ENCODE measurements at regions not wholly inside any gene's neighbourhood (a gene's known extent, or its start where the extent isn't known, plus 50 kb on each side); places are given as distances from the start of the nearest gene placed in this dataset.

- TF ChIP-seq POLR2A (IDR thresholded peaks at IDR 0.05; ENCODE audit: low read depth, low read length) (no peak), TAF1 (IDR thresholded peaks at IDR 0.05; ENCODE audit: borderline replicate concordance, low read depth, low read length) (no peak)
Observed at GRCh38 chr5:97575322-97575721, 392.3 kb upstream of the RIOK2 start.

Data from GM12892 (cell line).